ENCODE measurements at regions not wholly inside any gene's neighbourhood (a gene's known extent, or its start where the extent isn't known, plus 50 kb on each side); places are given as distances from the start of the nearest gene placed in this dataset.
A peak's percentile ranks its signal among the peaks of the same experiment; 100 is the strongest.

GRCh38 chr7:94054130-94054529, 50.0 kb upstream of the BET1 start:
- no peak for DNase-seq (ENCODE audit: low spot score)

GRCh38 chr7:94055963-94056362, 51.8 kb upstream of the BET1 start:
- DNase-seq (ENCODE audit: low spot score), result no peak

- peak; percentile 53 for DNase-seq (ENCODE audit: low spot score)
These were observed 52.6 kb upstream of the BET1 start for GRCh38 chr7:94056796-94057207.

GRCh38 chr7:94057955-94058354, 53.8 kb upstream of the BET1 start:
- no peak for DNase-seq (ENCODE audit: low spot score)

GRCh38 chr7:94059746-94060145, 55.6 kb upstream of the BET1 start:
- peak; percentile 58 for DNase-seq (ENCODE audit: low spot score)

- peak; percentile 16 for DNase-seq (ENCODE audit: low spot score)
These were observed 56.6 kb upstream of the BET1 start for GRCh38 chr7:94060752-94061151.

GRCh38 chr7:94061326-94061725, 57.2 kb upstream of the BET1 start:
- no peak for DNase-seq (ENCODE audit: low spot score)

- peak; percentile 46 for DNase-seq (ENCODE audit: low spot score)
These were observed 58.2 kb upstream of the BET1 start for GRCh38 chr7:94062372-94062771.

- DNase-seq (ENCODE audit: low spot score), result no peak
These were observed 60.5 kb upstream of the BET1 start for GRCh38 chr7:94064541-94065191.

GRCh38 chr7:94067047-94067446, 62.9 kb upstream of the BET1 start:
- no peak for DNase-seq (ENCODE audit: low spot score)

GRCh38 chr7:94067506-94067905, 63.4 kb upstream of the BET1 start:
- DNase-seq (ENCODE audit: low spot score), result no peak

- no peak for DNase-seq (ENCODE audit: low spot score)
These were observed 65.1 kb upstream of the BET1 start for GRCh38 chr7:94069162-94069739.

- DNase-seq (ENCODE audit: low spot score), result no peak
These were observed 76.4 kb upstream of the BET1 start for GRCh38 chr7:94080551-94080950.

GRCh38 chr7:94082126-94082525, 78.0 kb upstream of the BET1 start:
- DNase-seq (ENCODE audit: low spot score), result no peak

- DNase-seq (ENCODE audit: low spot score), result peak; percentile 79
These were observed 83.7 kb upstream of the BET1 start for GRCh38 chr7:94087664-94088352.

GRCh38 chr7:94088560-94088959, 84.4 kb upstream of the BET1 start:
- peak; percentile 15 for DNase-seq (ENCODE audit: low spot score)

GRCh38 chr7:94089806-94090205, 85.7 kb upstream of the BET1 start:
- no peak for DNase-seq (ENCODE audit: low spot score)

GRCh38 chr7:94092980-94093379, 88.8 kb upstream of the BET1 start:
- no peak for DNase-seq (ENCODE audit: low spot score)

- DNase-seq (ENCODE audit: low spot score), result no peak
These were observed 90.1 kb upstream of the BET1 start for GRCh38 chr7:94094298-94094697.

- DNase-seq (ENCODE audit: low spot score), result no peak
These were observed 91.3 kb upstream of the BET1 start for GRCh38 chr7:94095316-94096009.

- no peak for DNase-seq (ENCODE audit: low spot score)
These were observed 95.5 kb upstream of the BET1 start for GRCh38 chr7:94099679-94100078.

- DNase-seq (ENCODE audit: low spot score), result no peak
These were observed 96.7 kb upstream of the BET1 start for GRCh38 chr7:94100723-94101345.

Data from GM03348 (cell line).